GM13976 (cell line): ENCODE measurements at regions not wholly inside any gene's neighbourhood (a gene's known extent, or its start where the extent isn't known, plus 50 kb on each side); places are given as distances from the start of the nearest gene placed in this dataset.

Source experiments
- DNase-seq: peaks from one replicate; pipeline ENCODE4 v3.0.0; 2012; ENCODE audit warnings: low spot score
- in situ Hi-C: fragments of 300-500 bp; cut with MboI; formaldehyde crosslinking; loops from one replicate; pipeline ENCODE4 v1.12.0; 2022; ENCODE audit warnings: low sequenced_read_pairs, mixed read lengths, inconsistent platforms; ENCODE audit not compliant: unreplicated experiment
- TF ChIP-seq, protein P1 (sequence below): IDR thresholded peaks from 2 replicates; pipeline ENCODE4 v1.5.1; 2012; ENCODE audit warnings: borderline replicate concordance, mild to moderate bottlenecking; ENCODE audit not compliant: insufficient read depth; ENCODE audit errors: extremely low read depth, missing control alignments, control extremely low read depth

DNA sequence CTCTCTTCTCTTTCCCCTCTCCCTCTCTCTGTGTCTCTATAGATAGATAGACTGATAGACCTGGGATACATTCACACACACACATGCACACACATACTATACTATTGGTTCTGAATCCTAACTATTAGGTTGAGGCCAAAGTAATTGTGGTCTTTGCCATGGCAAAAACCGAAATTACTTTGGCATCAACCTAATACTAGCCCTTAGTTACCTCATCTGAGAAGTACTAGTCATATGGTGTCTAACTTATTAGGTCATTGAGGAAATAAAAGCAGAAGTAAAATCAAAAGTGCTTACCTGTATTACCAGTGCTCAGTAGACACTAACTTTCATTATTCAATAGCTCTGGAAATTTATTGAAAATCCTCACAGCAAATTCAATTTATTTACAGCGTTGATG, 451.5 kb downstream of the EPHA4 start:
- in situ Hi-C loops: no loop called here
- TF ChIP-seq, protein P1, sequence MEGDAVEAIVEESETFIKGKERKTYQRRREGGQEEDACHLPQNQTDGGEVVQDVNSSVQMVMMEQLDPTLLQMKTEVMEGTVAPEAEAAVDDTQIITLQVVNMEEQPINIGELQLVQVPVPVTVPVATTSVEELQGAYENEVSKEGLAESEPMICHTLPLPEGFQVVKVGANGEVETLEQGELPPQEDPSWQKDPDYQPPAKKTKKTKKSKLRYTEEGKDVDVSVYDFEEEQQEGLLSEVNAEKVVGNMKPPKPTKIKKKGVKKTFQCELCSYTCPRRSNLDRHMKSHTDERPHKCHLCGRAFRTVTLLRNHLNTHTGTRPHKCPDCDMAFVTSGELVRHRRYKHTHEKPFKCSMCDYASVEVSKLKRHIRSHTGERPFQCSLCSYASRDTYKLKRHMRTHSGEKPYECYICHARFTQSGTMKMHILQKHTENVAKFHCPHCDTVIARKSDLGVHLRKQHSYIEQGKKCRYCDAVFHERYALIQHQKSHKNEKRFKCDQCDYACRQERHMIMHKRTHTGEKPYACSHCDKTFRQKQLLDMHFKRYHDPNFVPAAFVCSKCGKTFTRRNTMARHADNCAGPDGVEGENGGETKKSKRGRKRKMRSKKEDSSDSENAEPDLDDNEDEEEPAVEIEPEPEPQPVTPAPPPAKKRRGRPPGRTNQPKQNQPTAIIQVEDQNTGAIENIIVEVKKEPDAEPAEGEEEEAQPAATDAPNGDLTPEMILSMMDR: no peak

DNA sequence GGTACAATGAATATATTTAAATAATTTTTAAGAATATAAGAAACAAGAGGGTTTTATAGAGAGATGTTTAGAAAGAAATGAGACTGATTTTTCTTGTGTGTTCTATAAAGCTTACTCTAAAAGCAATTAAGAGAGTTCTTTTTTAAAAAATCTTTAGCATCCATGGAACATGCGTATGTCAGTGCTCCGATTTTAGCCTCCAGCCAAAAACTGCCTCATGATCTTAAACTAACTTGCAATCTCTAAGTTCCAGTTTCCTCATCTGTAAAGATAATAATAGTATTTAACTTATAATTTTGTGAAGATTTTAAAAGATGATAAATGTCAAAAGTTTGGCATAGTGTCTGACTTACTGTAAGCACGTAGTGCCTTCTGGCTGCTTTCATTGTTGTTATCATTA, 448.7 kb downstream of the EPHA4 start:
- in situ Hi-C loops: no loop called here
- DNase-seq: no peak
- TF ChIP-seq, protein P1: no peak

More for the DNA sequence above, 451.5 kb downstream of the EPHA4 start:
- no peak for DNase-seq

DNA sequence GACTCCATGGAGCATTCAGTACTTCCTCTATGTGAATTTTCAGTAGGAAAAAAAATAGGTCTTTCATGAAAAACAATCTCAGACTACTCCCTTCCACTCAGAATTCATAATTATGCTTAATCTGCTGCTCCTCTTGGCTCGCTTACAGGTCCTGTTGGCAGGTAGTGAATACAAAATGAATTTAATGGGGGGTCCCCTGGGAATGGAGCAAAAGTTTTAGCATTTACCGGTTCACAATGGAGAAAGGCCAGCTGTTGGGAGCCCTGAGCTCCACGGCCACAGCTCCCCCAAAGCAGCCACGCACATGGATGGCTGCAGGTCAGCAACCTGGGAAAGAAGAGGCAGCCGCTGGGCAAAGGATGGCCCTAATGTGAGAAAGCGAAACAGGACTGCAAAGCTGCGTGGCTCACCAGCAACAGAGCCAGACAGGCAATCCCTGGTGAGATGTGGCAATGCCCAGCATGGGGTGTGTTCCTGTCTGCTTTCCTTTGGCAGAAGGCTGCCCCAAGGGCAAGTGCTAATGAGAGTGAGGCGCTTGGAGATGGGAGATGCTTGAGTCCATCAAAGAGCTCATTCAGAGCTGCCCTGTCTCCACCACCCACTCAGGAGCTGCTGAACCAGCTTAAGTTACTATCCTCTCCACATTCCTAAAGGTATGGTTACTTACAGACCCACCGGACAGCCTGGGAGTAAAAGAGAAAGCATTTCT, 447.4 kb downstream of the EPHA4 start:
- no peak for DNase-seq
- in situ Hi-C loops: no loop called here
- TF ChIP-seq, protein P1: no peak

DNA sequence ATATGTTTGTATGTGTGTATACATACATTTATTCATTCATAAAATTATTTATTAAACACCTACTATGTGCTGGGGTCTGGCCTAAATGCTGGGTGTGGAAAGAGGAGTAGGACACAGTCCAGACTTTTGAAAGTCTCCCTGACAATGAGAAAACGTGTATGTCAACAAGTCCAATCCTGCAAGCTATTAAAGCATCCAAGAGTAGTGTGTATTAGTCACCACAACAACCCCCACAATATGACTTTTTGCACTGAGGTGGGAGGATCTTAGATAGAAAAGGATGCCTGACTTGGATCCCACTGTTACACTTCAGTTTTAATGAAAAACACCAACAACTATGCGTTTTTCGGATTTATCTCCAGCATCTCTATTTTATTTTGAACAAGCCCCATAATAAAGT, 446.4 kb downstream of the EPHA4 start:
- TF ChIP-seq, protein P1: no peak
- in situ Hi-C loops: no loop called here
- DNase-seq: no peak

DNA sequence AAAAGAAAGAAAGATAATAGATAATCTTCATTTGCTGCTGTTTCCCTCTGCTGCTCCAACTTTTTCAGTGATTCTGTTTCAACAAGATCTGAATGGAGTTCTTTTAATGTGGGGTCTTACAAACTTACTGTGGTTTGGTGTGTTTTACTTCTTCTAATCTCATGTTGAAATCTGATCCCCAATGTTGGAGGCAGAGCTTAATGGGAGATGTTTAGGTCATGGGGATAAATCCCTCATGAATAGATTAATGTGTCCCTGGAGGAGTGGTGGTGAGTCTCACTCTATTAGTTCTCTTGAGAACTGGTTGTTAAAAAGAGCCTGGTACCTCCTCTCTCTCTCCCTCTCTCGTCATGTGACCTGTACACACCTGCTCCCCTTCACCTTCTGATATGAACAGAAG, 442.4 kb downstream of the EPHA4 start:
- TF ChIP-seq, protein P1: no peak
- in situ Hi-C loops: no loop called here
- DNase-seq: no peak

DNA sequence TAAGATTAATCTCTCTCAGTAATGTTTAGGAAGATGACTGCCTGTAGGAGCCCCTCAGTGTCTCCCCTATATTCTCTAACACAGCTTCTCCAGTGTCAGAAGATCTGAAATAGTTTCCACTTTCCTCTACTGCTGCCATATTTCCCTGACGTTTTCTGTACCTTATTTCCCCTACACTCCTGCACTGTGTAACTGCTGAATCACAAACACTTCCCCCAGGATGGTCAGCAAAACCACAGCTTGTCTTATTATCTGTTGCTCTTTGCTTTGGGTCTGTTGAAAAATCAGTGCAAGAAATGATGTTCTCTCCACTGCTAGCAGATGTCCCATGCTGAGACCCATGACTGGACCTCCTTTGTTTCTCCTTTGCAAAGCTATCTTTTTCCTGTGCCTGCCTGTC, 441.7 kb downstream of the EPHA4 start:
- TF ChIP-seq, protein P1: no peak
- DNase-seq: no peak
- in situ Hi-C loops: no loop called here
